ENCODE measurements at regions not wholly inside any gene's neighbourhood (a gene's known extent, or its start where the extent isn't known, plus 50 kb on each side); places are given as distances from the start of the nearest gene placed in this dataset.

- no peak for DNase-seq
These were observed 141.3 kb downstream of the IRX1 start for GRCh38 chr5:3736926-3737325.

- no peak for DNase-seq
These were observed 143.3 kb downstream of the IRX1 start for GRCh38 chr5:3738919-3739318.

GRCh38 chr5:3740546-3741373 lies 145.1 kb downstream of the IRX1 start:
- DNase-seq = no peak

DNA sequence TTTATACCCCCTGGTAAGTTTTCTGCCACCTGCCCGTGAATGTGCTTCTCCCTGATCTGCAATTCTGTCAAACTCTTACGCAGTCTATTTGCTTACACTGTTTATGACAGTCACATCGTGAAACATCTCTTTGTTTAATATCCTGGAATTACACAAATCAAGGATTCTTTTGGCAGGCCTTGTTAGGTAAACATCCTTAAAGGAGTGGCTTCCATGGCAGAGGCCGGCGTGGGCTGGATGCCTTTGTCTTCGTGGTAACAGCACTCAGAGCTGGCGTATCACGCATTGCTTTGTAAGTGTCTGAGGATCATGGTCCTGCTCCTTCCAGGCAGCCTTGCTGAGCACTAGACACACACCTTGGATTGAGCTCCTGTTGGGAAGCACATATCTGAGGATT lies 145.7 kb downstream of the IRX1 start:
- DNase-seq = no peak

DNA sequence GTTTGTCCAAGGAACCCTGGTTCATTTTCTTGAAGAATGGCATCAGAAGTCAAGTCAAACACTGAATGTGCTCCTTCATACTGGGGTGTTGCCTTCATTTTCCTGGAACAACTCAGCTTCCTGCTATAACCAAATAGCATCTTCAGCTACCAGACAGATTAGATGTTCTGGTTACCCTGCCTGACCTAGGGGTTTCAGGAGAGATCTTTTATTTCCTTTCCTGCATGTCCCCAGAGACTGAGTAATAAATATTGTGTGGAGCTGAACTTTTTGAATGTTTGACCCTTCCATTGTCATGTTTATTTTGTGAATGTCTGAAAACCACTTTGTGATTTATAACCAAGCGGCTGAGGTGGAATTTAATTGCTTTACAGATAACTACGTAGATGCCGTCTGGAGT lies 147.1 kb downstream of the IRX1 start:
- DNase-seq = no peak

GRCh38 chr5:3751846-3752245 lies 156.2 kb downstream of the IRX1 start:
- DNase-seq = no peak

DNA sequence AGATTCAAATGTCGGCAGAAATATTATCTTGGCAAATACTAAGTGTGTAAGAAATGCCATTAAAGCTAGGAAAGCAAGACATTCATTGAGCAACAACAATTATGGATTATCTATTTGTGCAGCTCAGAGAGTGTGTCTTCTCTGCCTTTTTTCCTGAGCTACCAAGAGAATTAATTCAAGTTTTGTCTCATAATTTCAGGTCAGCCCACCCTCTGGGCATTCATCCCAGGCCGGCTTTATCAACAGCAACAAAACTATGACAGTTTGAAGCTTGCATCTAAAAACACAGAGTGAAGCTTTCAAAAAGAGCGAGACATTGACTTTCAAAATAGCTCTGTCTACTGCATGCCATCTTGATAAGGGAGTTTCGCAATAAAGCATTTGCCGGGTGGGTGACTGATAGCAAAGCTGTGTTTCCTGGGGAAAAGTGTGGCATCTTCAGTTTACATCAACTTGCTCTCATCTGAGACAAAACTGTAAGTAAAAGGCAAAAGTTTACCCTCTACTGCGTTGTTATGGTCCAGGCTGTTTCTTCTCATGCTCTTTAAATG lies 182.4 kb downstream of the IRX1 start:
- no peak for DNase-seq

GRCh38 chr5:3778945-3779344 lies 183.3 kb downstream of the IRX1 start:
- no peak for DNase-seq

- DNase-seq = no peak
These were observed 184.6 kb downstream of the IRX1 start for GRCh38 chr5:3780278-3780677.

- no peak for DNase-seq
These were observed 185.3 kb downstream of the IRX1 start for GRCh38 chr5:3780907-3781306.

- DNase-seq = no peak
These were observed 189.2 kb downstream of the IRX1 start for GRCh38 chr5:3784854-3785253.

- no peak for DNase-seq
These were observed 190.5 kb downstream of the IRX1 start for GRCh38 chr5:3786165-3786564.

DNA sequence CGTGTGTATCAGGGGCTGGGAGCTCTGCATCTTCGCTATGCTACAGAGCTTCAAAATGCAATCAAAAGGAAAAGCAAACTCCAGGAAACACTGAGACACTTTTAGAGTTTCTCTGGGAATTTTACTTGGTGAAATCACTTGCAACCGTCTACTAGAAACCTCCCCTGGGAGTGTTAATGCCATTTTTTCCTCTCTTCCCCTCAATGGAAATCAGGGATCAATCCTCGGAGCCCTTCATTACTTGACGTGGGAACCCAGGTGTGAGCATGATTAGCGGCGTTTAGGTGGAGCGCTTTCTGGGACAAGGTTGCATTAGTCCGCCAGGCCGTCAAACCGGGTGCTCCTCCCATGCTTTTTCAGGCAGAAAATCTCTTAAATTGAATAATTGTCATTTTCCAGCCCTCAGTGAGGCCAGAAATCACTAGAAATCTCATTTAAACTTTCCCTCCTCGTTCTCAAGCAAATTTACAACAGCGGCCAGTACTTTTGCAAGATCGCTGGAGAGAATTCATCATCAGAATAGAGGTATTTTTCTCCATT lies 191.3 kb downstream of the IRX1 start:
- no peak for DNase-seq

DNA sequence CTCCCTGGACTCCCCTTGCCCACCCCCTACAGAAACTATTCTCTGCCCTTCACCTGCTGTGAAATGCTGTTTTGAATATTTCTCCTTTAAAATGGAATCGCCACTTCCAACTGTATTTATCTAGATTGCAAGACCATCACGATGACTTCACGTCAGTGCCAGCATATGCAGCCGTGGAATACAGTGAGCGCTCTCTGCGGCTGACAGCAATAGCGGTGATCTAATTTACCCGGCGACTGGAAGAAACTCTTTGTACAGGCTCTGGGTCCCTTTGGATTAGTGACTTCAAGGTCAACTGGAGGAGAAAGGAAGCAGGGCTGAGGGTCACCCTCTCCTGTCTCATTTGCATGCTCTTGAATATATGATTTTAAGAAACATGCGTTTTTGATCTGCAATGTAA lies 192.0 kb downstream of the IRX1 start:
- DNase-seq = no peak

DNA sequence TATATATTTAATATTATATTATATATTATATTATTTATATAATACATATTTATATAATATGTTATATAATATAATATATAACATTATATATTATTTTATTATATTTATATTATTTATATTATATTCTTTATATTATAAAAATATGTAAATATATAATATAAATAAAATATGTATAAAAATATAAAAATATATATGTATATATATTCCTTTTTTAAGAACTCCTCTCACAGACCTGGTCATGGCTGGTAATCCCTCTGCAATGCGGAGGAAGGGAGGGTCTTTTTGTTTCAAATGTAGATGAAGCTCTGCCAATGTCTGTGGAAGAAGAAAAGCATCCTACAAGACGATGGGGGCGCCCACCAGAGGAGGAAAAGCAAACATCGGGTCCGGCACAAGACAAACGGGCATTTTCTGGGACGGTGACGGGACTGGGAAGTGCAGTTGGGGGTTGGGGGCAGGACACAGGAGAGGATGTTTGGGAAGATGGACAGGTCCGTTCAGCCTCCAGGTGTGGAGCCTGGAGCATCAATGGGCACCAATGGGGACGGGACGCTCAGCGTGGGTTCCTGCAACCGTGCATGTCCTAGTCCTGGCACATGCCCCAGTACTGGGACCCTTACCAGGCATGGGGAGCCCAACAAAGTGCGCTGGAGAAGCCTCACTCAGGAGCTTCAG lies 194.0 kb downstream of the IRX1 start:
- DNase-seq = no peak

DNA sequence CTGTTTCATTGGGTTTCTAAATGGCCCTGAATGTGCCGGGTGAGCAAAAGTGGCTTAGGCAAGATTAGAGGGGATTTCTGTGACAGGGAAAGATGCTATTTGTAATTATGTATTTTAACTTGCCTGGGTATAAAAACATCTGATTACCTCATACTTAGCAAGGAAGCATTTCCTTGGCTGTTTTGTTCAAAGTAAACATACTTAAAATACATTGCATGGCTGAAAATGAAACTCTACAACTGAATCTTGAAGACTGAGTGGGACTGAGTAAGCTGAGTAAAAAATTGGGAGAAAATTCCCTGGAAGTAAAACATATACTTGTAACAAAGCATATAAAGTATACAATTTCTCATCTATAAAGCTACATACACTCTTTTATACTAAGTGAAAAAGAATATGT lies 197.5 kb downstream of the IRX1 start:
- DNase-seq = no peak

- no peak for DNase-seq
These were observed 199.0 kb downstream of the IRX1 start for GRCh38 chr5:3794611-3795010.

DNA sequence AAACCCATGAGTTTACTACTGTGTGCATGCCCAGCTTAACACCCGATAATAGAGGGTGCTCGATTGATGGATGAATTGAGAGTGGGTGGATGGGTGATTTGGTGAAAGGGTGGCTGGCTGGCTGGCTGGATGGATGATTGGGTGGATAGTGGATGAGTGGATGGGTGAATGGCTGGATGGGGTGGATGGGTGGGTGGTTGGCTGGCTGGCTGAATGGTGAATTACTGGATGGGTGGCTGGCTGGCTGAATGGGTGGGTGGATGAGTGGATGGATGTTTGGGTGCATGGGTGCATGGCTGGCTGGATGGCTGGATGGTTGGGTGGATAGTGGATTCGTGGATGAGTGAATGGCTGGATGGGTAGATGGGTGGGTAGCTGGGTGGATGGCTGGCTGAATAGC lies 201.1 kb downstream of the IRX1 start:
- DNase-seq = no peak

- no peak for DNase-seq
These were observed 206.3 kb downstream of the IRX1 start for GRCh38 chr5:3801967-3802366.

GRCh38 chr5:3809455-3809854 lies 213.8 kb downstream of the IRX1 start:
- no peak for DNase-seq

DNA sequence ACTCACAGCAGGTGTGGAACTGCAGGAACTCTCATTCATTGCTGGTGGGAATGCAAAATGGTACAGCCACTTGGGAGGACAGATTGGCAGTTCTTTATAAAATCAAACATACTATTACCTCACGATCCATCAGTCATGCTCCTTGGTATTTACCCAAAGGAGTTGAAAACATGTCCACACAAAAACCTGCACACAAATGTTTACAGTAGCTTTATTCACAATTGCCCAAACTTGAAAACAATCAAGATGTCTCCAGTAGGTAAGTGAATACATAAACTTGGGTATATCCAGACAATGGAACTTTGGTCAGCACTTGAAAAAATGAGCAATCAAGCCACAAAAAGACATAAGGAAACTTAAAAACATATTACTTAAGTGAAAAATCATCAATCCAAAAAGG lies 215.5 kb downstream of the IRX1 start:
- DNase-seq = no peak

DNA sequence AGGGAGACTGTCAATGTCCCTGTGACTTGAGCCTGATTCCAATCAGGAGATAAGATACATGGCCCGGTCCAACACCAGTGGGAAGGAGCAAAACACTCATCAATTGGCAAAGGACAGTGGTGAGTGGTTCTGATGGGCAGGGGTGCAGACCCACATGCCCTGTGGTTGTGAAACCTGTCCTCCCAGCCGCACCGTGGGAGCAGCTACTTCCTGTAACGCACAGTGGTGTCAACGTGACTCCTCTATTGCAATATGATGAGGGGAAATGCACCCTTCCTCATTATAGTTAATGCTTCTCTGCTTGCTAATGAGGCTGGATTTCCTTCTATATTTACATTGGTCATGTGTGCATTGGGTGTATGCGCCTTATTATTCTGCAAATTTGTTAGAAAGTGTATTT lies 223.0 kb downstream of the IRX1 start:
- no peak for DNase-seq

DNA sequence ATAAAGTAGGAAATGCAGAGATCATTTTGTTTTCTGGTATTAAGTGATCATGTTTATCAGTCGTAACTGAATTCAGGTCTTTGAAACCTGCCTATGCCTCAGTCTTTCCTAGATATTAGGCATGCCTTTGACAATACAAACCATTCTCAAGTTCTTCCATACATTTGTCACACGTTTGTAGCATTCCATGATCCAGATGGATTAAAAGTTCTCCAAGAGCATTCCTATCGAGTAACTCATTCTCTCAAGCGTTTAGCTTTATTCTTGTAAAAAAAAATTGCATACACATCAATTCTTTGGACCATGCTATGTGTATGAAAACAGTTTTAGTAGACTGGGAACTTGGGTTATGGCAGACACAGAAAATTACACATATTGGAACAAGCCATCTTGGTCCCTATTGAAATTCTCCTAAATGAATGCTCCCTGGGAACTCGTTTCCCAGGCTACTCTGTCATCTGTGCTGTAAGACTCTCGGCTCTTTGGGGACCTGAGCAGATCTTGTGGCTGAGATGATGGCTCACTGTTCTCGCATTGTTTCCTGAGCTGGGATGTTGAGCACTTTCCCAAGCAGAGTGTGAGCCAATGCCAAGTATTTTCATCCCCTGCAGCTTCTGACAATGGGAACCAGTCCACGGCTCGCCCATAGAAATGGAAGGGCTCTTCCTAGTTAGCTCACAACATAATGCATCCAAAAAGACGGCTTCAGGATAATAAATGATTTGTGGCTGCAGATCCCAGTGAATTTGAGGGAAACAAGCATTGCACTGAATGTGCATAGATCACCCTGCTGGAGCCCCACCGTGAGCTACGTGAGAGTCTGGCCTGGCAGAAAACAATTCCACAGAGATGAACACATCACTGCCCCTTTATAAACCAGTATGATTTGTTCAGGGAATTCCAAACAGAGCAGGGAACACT lies 230.2 kb downstream of the IRX1 start:
- no peak for DNase-seq

All from stimulated activated naive CD4-positive, alpha-beta T cell treated with Interleukin-2 at 50 U/mL for 16 hours (primary cell).